KMS-11 (cell line): ENCODE measurements at regions not wholly inside any gene's neighbourhood (a gene's known extent, or its start where the extent isn't known, plus 50 kb on each side); places are given as distances from the start of the nearest gene placed in this dataset.

ENCODE experiments used
- H2AFZ ChIP-seq: fragments of 200-600 bp; sonication (generic); 2 replicates; pipeline ENCODE4 v1.6.1; 2016; ENCODE audit warnings: antibody characterized with exemption, mixed run types, low read depth
- H3K27ac ChIP-seq: fragments of 200-600 bp; sonication (generic); 2 replicates; pipeline ENCODE4 v1.6.1; 2016; ENCODE audit warnings: mild to moderate bottlenecking, mixed run types
- H3K27me3 ChIP-seq: fragments of 200-600 bp; sonication (generic); 2 replicates; pipeline ENCODE4 v1.6.1; 2017; ENCODE audit warnings: mild to moderate bottlenecking, low read depth, mixed run types, moderate library complexity; ENCODE audit not compliant: insufficient read depth
- H3K36me3 ChIP-seq: fragments of 200-600 bp; sonication (generic); 2 replicates; pipeline ENCODE4 v1.6.1; 2017; ENCODE audit warnings: mild to moderate bottlenecking, mixed run types; ENCODE audit not compliant: insufficient read depth
- H3K4me1 ChIP-seq: fragments of 200-600 bp; sonication (generic); 2 replicates; pipeline ENCODE4 v1.6.1; 2016; ENCODE audit warnings: mild to moderate bottlenecking, low read depth, mixed run types; ENCODE audit not compliant: poor library complexity, severe bottlenecking
- H3K4me2 ChIP-seq: fragments of 200-600 bp; sonication (generic); 2 replicates; pipeline ENCODE4 v1.7.0; 2016; ENCODE audit warnings: mild to moderate bottlenecking, mixed run types
- H3K4me3 ChIP-seq: fragments of 200-600 bp; sonication (generic); IDR thresholded peaks from 2 replicates; pipeline ENCODE4 v1.6.1; 2017; ENCODE audit warnings: low read depth, low read length, mixed read lengths; ENCODE audit not compliant: insufficient read depth
- H3K79me2 ChIP-seq: fragments of 200-600 bp; sonication (generic); 2 replicates; pipeline ENCODE4 v1.6.1; 2016; ENCODE audit warnings: low read depth, mixed run types; ENCODE audit not compliant: insufficient read depth
- H3K9ac ChIP-seq: fragments of 200-600 bp; sonication (generic); 2 replicates; pipeline ENCODE4 v1.6.1; 2016; ENCODE audit warnings: mild to moderate bottlenecking, mixed run types
- H4K20me1 ChIP-seq: fragments of 200-600 bp; sonication (generic); 2 replicates; pipeline ENCODE4 v1.6.1; 2016; ENCODE audit warnings: mild to moderate bottlenecking, mixed run types; ENCODE audit not compliant: insufficient read depth
- TF ChIP-seq, protein P1 (sequence below): fragments of 200-600 bp; sonication (generic); conservative IDR thresholded peaks from 2 replicates; pipeline ENCODE4 v1.6.1; 2017; ENCODE audit warnings: low read depth, mild to moderate bottlenecking, antibody characterized with exemption, low read length, moderate library complexity, mixed read lengths

DNA sequence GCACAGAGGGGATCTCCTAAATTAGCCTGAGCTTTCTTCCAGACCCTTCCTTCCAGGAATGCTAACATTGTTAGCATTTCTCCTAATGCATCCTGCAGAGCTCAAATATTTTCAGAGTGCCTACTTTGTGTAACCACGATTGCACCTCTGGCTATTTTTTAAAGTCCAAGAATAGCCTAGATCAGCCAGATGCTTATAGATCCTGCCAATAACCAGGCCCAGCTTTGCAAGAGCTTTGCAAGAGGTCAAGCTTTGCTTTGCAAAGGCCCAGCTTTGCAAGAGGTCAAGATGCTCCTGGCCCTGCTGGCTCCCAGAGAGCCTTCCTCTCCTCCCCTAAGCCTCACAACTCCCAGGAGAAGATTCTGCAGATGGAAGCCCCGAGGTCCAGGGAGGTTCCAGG lies 491.9 kb downstream of the MN1 start:
- Histone ChIP-seq H3K79me2 (no peaks in the 10 kb centered on the region), H4K20me1 (no peaks in the 10 kb centered on the region), H3K4me3 (no peak overlapping the region), H3K4me1 (no peaks in the 10 kb centered on the region), H2AFZ (no peak overlapping the region), H3K27ac (no peak overlapping the region), H3K4me2 (no peak overlapping the region), H3K36me3 (no peaks in the 10 kb centered on the region), H3K9ac (no peak overlapping the region), H3K27me3 (peaks cover 2% of the 10 kb centered on the region; the same call in 1 of the 2 replicates)
- TF ChIP-seq, protein P1, sequence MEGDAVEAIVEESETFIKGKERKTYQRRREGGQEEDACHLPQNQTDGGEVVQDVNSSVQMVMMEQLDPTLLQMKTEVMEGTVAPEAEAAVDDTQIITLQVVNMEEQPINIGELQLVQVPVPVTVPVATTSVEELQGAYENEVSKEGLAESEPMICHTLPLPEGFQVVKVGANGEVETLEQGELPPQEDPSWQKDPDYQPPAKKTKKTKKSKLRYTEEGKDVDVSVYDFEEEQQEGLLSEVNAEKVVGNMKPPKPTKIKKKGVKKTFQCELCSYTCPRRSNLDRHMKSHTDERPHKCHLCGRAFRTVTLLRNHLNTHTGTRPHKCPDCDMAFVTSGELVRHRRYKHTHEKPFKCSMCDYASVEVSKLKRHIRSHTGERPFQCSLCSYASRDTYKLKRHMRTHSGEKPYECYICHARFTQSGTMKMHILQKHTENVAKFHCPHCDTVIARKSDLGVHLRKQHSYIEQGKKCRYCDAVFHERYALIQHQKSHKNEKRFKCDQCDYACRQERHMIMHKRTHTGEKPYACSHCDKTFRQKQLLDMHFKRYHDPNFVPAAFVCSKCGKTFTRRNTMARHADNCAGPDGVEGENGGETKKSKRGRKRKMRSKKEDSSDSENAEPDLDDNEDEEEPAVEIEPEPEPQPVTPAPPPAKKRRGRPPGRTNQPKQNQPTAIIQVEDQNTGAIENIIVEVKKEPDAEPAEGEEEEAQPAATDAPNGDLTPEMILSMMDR, result no peak

DNA sequence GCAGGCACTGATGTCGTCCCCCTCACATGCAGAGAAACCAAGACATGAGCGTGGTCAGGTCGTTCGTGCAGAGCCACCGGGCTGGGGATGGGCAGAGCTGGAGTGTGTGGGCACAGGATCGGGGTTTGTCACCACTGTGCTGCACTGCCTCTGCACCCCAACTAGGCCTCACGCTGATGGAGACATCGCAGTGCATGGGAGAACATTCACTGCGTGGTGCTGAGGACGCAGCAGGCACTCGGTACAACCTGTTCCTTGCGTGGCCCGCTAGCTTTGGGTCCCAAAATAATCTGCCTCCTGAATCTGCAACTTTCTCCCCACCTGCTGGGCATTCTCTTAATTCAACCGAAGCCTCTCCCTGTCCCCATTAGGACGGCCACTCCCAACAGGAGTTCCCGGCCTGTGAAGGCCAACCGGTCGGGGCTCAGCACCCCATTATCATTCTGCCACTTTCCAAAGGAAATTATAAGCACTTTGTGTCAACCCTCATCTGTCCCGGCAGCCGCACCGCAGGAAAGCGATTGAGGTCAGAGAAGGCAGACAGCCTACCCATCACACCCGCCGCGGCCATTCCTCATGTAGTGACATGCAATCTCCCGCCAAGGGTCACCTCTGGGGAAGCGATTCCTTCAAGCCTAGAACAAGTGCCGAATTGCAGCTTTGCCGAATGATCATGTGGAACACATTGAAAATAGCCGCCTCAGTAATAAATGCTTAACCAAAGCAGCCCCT lies 490.4 kb downstream of the MN1 start:
- Histone ChIP-seq H4K20me1 (no peaks in the 10 kb centered on the region), H2AFZ (no peak overlapping the region), H3K27ac (no peak overlapping the region), H3K27me3 (peaks cover 2% of the 10 kb centered on the region; the same call in 1 of the 2 replicates), H3K4me3 (no peak overlapping the region), H3K4me2 (no peak overlapping the region), H3K79me2 (no peaks in the 10 kb centered on the region), H3K9ac (no peak overlapping the region), H3K4me1 (no peaks in the 10 kb centered on the region), H3K36me3 (no peaks in the 10 kb centered on the region)
- TF ChIP-seq, protein P1, result no peak

DNA sequence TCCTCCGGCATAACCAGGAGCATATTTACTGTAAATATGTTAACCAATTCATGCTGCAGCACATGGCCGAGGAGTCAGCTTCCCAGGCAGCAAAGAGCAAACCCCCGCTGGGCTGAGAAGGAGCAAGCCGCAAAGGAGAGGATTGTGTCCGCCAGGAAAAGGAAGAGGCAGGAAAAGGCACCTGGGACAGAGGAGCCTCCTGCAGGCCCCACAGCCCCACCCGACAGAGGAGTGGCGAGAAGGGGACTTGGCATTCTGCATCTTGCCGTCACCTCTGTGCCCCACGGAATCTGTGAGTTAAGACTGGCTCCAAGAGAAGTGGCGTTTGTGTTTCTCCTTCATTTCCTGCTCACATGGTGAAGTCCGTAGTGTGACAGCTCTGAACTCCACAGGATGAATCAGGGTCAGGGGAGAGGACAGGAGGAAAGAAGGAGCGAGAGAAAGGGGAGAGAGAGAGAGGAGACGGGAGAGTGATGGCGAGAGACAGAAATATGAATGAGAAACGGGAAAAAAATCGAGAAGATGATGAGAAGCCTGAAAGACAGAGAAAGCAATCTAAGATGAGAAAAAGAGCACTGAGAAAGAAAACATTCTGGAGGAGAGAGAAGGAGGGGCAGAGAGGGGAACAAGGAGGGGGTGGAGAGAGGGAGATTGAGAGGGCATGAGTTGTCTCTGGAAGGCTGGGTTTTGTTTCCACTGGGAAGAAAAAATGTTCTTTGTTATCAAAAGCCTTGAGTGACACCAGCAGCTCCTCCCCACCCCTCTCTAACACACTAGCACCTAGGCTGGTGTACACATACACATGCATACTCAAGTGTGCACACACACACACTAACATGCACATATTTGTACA lies 489.6 kb downstream of the MN1 start:
- H3K9ac ChIP-seq, result no peak overlapping the region
- TF ChIP-seq, protein P1, result no peak
- peaks cover 2% of the 10 kb centered on the region; the same call in 1 of the 2 replicates for H3K27me3 ChIP-seq
- no peaks in the 10 kb centered on the region for H3K4me1 ChIP-seq
- H3K79me2 ChIP-seq, result no peaks in the 10 kb centered on the region
- H3K4me3 ChIP-seq, result no peak overlapping the region
- H3K4me2 ChIP-seq, result no peak overlapping the region
- H4K20me1 ChIP-seq, result no peaks in the 10 kb centered on the region
- H2AFZ ChIP-seq, result no peak overlapping the region
- H3K36me3 ChIP-seq, result no peaks in the 10 kb centered on the region
- no peak overlapping the region for H3K27ac ChIP-seq

DNA sequence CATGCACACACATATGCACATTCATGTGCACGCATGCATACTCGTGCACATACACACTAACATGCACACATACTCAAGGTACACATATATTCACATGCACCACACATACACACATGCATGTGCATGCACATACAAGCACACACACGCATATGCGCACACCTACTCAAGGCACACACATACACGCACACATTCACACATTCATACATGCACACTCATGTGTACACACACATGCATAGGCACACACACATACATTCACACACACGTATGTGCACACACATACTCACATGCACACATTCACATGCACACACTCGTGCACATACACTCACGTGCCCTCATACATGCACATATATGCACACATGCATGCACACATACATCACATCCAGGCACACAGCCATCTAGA lies 489.0 kb downstream of the MN1 start:
- TF ChIP-seq, protein P1, result no peak
- H3K9ac ChIP-seq, result no peak overlapping the region
- no peak overlapping the region for H3K4me2 ChIP-seq
- no peaks in the 10 kb centered on the region for H3K4me1 ChIP-seq
- no peaks in the 10 kb centered on the region for H3K36me3 ChIP-seq
- no peaks in the 10 kb centered on the region for H3K79me2 ChIP-seq
- no peak overlapping the region for H3K4me3 ChIP-seq
- peaks cover 2% of the 10 kb centered on the region; the same call in 1 of the 2 replicates for H3K27me3 ChIP-seq
- H4K20me1 ChIP-seq, result no peaks in the 10 kb centered on the region
- no peak overlapping the region for H3K27ac ChIP-seq
- H2AFZ ChIP-seq, result no peak overlapping the region
